ENCODE measurements at regions not wholly inside any gene's neighbourhood (a gene's known extent, or its start where the extent isn't known, plus 50 kb on each side); places are given as distances from the start of the nearest gene placed in this dataset.

- H3K4me3 ChIP-seq (ENCODE audit: low read depth, low read length), result no peak overlapping the region
- TF ChIP-seq, protein P1, sequence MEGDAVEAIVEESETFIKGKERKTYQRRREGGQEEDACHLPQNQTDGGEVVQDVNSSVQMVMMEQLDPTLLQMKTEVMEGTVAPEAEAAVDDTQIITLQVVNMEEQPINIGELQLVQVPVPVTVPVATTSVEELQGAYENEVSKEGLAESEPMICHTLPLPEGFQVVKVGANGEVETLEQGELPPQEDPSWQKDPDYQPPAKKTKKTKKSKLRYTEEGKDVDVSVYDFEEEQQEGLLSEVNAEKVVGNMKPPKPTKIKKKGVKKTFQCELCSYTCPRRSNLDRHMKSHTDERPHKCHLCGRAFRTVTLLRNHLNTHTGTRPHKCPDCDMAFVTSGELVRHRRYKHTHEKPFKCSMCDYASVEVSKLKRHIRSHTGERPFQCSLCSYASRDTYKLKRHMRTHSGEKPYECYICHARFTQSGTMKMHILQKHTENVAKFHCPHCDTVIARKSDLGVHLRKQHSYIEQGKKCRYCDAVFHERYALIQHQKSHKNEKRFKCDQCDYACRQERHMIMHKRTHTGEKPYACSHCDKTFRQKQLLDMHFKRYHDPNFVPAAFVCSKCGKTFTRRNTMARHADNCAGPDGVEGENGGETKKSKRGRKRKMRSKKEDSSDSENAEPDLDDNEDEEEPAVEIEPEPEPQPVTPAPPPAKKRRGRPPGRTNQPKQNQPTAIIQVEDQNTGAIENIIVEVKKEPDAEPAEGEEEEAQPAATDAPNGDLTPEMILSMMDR (IDR thresholded peaks at IDR 0.05; ENCODE audit: borderline replicate concordance, insufficient read depth, low read depth, low read length), result no peak
These were observed 100.6 kb downstream of the SUCNR1 start for GRCh38 chr3:151974067-151974466.

- TF ChIP-seq, protein P1 (IDR thresholded peaks at IDR 0.05; ENCODE audit: borderline replicate concordance, insufficient read depth, low read depth, low read length), result no peak
- H3K4me3 ChIP-seq (ENCODE audit: low read depth, low read length), result no peak overlapping the region
These were observed 103.0 kb downstream of the SUCNR1 start for GRCh38 chr3:151976211-151977050.

DNA sequence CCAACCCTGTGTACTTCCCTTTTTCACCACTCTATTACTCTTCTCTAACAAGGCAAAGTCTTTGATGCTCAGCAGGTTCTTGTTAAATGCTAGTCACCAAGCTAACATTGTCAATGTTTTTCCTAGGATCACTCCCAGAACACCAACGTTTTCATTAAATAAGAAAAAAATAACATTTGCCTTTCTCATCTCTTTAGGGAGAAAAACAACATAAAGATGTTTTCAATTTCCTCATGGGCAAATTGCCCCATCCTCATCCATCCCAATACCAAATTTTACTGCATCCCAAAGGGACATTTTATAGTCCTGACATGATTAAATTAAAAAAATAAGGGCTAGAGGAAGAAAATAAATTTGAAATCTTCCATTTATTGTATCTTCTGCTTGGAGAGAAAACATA, 106.5 kb downstream of the SUCNR1 start:
- TF ChIP-seq, protein P1 (IDR thresholded peaks at IDR 0.05; ENCODE audit: borderline replicate concordance, insufficient read depth, low read depth, low read length), result no peak
- H3K4me3 ChIP-seq (ENCODE audit: low read depth, low read length), result no peak overlapping the region

GRCh38 chr3:151983538-151983937, 110.1 kb downstream of the SUCNR1 start:
- TF ChIP-seq, protein P1 (IDR thresholded peaks at IDR 0.05; ENCODE audit: borderline replicate concordance, insufficient read depth, low read depth, low read length), result no peak
- no peak overlapping the region for H3K4me3 ChIP-seq (ENCODE audit: low read depth, low read length)

- TF ChIP-seq, protein P1 (IDR thresholded peaks at IDR 0.05; ENCODE audit: borderline replicate concordance, insufficient read depth, low read depth, low read length), result no peak
- H3K4me3 ChIP-seq (ENCODE audit: low read depth, low read length), result no peak overlapping the region
These were observed 112.5 kb downstream of the SUCNR1 start for GRCh38 chr3:151985787-151986430.

- TF ChIP-seq, protein P1 (IDR thresholded peaks at IDR 0.05; ENCODE audit: borderline replicate concordance, insufficient read depth, low read depth, low read length), result no peak
- no peak overlapping the region for H3K4me3 ChIP-seq (ENCODE audit: low read depth, low read length)
These were observed 114.5 kb downstream of the SUCNR1 start for GRCh38 chr3:151987893-151988292.

- H3K4me3 ChIP-seq (ENCODE audit: low read depth, low read length), result no peak overlapping the region
- TF ChIP-seq, protein P1 (IDR thresholded peaks at IDR 0.05; ENCODE audit: borderline replicate concordance, insufficient read depth, low read depth, low read length), result no peak
These were observed 116.2 kb downstream of the SUCNR1 start for GRCh38 chr3:151989621-151990020.
